K562 (cell line): ENCODE measurements at regions not wholly inside any gene's neighbourhood (a gene's known extent, or its start where the extent isn't known, plus 50 kb on each side); places are given as distances from the start of the nearest gene placed in this dataset.

Experiments used
- ATAC-seq: fragments of 200-7000 bp; cut with Tn5 transposase; 3 replicates; pipeline ENCODE4 v1.9.1; 2020; ENCODE audit warnings: moderate library complexity
- BruUV-seq: library from RNA; stranded (reverse); fragments of 400-500 nt; replicated peaks from 2 replicates; lab custom pipeline; 2021; lab: Mats Ljungman, UMichigan
- CTCF ChIA-PET: fragments of 300-600 bp; formaldehyde crosslinking; extraction: SDS; loops from one replicate; lab custom pipeline; 2021; ENCODE audit warnings: low intra/inter-chr PET ratio; lab: Yijun Ruan, JAX
- POLR2A ChIA-PET: fragments of 300-600, 350-650 bp; sonication (Branson Sonifier 250); formaldehyde crosslinking; extraction: SDS; loops from one replicate; lab custom pipeline; 2021; ENCODE audit warnings: antibody characterized with exemption, inconsistent platforms; lab: Yijun Ruan, JAX
- DNase-seq, 4 experiments: peaks; one replicate each; pipeline versions ENCODE4 v3.0.0 to v3.0.0-alpha.2; 2011 to 2018; ENCODE audit warnings: low spot score in 3 of 4, mixed read lengths in 3 of 4; ENCODE audit errors: extremely low read depth in 1 of 4
- FAIRE-seq: peaks from 2 replicates; lab custom pipeline; 2011; peaks lifted over from hg19 to GRCh38; lab: Jason Lieb, UNC
- H2AFZ ChIP-seq: 2 replicates; pipeline ENCODE4 v1.6.0; 2011; ENCODE audit warnings: low read depth, low read length, control low read depth, inconsistent platforms
- H3K27ac ChIP-seq: fragments of 200-600 bp; 3 replicates; pipeline ENCODE4 v1.8.0; 2011; ENCODE audit warnings: low read depth, mild to moderate bottlenecking, control low read depth, inconsistent platforms, low read length, moderate library complexity, mixed read lengths; ENCODE audit errors: extremely low read depth
- H3K27me3 ChIP-seq, 2 experiments: fragments of 300-600 bp in 1 of 2; 2 replicates in 1 of 2; 3 replicates in 1 of 2; pipeline versions ENCODE4 v1.6.0 to v1.8.0; 2011; ENCODE audit warnings: inconsistent platforms in 2 of 2, low read length in 2 of 2, mild to moderate bottlenecking in 1 of 2, mixed read lengths in 1 of 2, moderate library complexity in 1 of 2; ENCODE audit not compliant: control insufficient read depth in 2 of 2, insufficient read depth in 2 of 2
- H3K36me3 ChIP-seq: fragments of 300-600 bp; 3 replicates; pipeline ENCODE4 v1.8.0; 2011; ENCODE audit warnings: mild to moderate bottlenecking, low read length, inconsistent platforms; ENCODE audit not compliant: control insufficient read depth, insufficient read depth
- H3K4me1 ChIP-seq, 2 experiments: fragments of 200-600 bp in 1 of 2; replicated peaks in 1 of 2; 2 replicates in 1 of 2; 3 replicates in 1 of 2; pipeline versions ENCODE4 v1.5.1 to v1.8.0; 2011; ENCODE audit warnings: inconsistent platforms in 2 of 2, low read length in 2 of 2, mild to moderate bottlenecking in 1 of 2, mixed read lengths in 1 of 2, moderate library complexity in 1 of 2; ENCODE audit not compliant: control insufficient read depth in 2 of 2, insufficient read depth in 2 of 2
- H3K4me2 ChIP-seq: 2 replicates; pipeline ENCODE4 v1.6.1; 2011; ENCODE audit warnings: low read length, control low read depth, inconsistent platforms, mixed read lengths; ENCODE audit not compliant: insufficient read depth
- H3K4me3 ChIP-seq: fragments of 200-600 bp; sonication (generic), shearing (Covaris generic); 2 replicates; pipeline ENCODE4 v1.5.1; 2016; ENCODE audit warnings: control low read depth, inconsistent platforms
- H3K79me2 ChIP-seq: fragments of 200-600 bp; 3 replicates; pipeline ENCODE4 v1.8.0; 2011; ENCODE audit warnings: low read length, inconsistent platforms; ENCODE audit not compliant: control insufficient read depth, insufficient read depth
- H3K9ac ChIP-seq, 2 experiments: 2 replicates each; pipeline versions ENCODE4 v1.6.0 to v1.6.1; 2011; ENCODE audit warnings: low read depth in 2 of 2, low read length in 2 of 2, control low read depth in 1 of 2, inconsistent platforms in 1 of 2, mild to moderate bottlenecking in 1 of 2, mixed read lengths in 1 of 2; ENCODE audit not compliant: insufficient read depth in 1 of 2
- H3K9me1 ChIP-seq: one replicate; pipeline ENCODE4 v1.6.0; 2011; ENCODE audit warnings: inconsistent platforms, mild to moderate bottlenecking, low read length, moderate library complexity; ENCODE audit not compliant: control insufficient read depth, insufficient read depth
- H3K9me3 ChIP-seq: replicated peaks from 2 replicates; pipeline ENCODE4 v1.5.1; 2011; ENCODE audit warnings: low read depth, low read length, inconsistent platforms; ENCODE audit not compliant: control insufficient read depth, insufficient read depth
- H4K20me1 ChIP-seq: replicated peaks from 2 replicates; pipeline ENCODE4 v1.6.1; 2011; ENCODE audit warnings: low read length, inconsistent platforms, mixed read lengths; ENCODE audit not compliant: control insufficient read depth, insufficient read depth
- FOSL1 ChIP-seq: fragments of 200-800 bp; sonication (Bioruptor generic); conservative IDR thresholded peaks from 2 replicates; pipeline ENCODE4 v1.6.1; 2016; ENCODE audit warnings: missing genetic modification characterization, missing compliant biosample characterization
- GTF2F1 ChIP-seq: IDR thresholded peaks from 2 replicates; pipeline ENCODE4 v1.6.1; 2011; ENCODE audit warnings: low read depth, low read length, improper control_type of control experiment
- POLR2B ChIP-seq: fragments of 450-650 bp; IDR thresholded peaks from 2 replicates; pipeline ENCODE4 v1.6.1; 2018; ENCODE audit warnings: low read depth; ENCODE audit not compliant: partially characterized antibody
- SAFB2 ChIP-seq: fragments of 200-400 bp; formaldehyde crosslinking; IDR thresholded peaks from 2 replicates; pipeline ENCODE4 v1.6.1; 2018; ENCODE audit warnings: borderline replicate concordance, low read length, low read depth, moderate library complexity; ENCODE audit not compliant: severe bottlenecking
- ZSCAN32 ChIP-seq: fragments of 450-650 bp; formaldehyde crosslinking; IDR thresholded peaks from 2 replicates; pipeline ENCODE4 v1.4.0; 2020; ENCODE audit warnings: mild to moderate bottlenecking, moderate library complexity
- WGBS: fragments of 100-300 bp; shearing (Covaris generic); methylation state at CpG from one replicate; pipeline ENCODE4 v1.1.6; 2016; ENCODE audit warnings: low coverage, mixed read lengths; ENCODE audit not compliant: insufficient coverage; ENCODE audit errors: missing lambda C conversion rate; 5-methylcytosine and 5-hydroxymethylcytosine counted together
- in situ Hi-C: fragments of 300-500 bp; cut with MboI; formaldehyde crosslinking; loops from 4 replicates; pipeline ENCODE4 v1.15.0; 2018; ENCODE audit warnings: inconsistent platforms, mixed read lengths
- intact Hi-C: fragments of 100-400 bp; cut with micrococcal nuclease; formaldehyde crosslinking; loops from 2 replicates; pipeline ENCODE4 v1.14.2; 2022
- TF ChIP-seq, protein P1 (sequence below): fragments of 200-800 bp; sonication (Bioruptor generic); IDR thresholded peaks from 2 replicates; pipeline ENCODE4 v1.6.1; 2016; ENCODE audit warnings: missing genetic modification characterization, missing compliant biosample characterization

DNA sequence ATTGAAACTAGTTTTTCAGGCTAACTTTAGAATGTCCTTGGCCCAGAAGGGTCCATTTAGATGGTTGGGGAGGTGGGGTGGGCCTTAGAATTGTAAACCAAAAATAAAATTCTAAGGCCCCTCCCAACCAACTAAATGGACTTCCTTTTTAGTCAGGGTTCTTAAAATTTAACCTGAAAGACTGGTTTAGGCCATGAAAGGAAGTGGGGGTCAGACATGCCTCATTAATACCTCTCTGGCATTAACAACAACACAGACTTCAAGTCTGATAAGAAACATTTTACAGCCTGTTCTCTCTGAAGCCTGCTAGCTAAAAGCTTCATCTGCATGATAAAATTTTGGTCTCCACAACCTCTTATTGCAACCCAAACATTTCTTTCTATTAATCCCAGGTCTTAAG lies 65.5 kb upstream of the TNC start:
- Histone ChIP-seq H3K9me3 (no peaks in the 10 kb centered on the region), H3K9ac (no peak overlapping the region), H3K4me1 (no peaks in the 10 kb centered on the region), H3K27me3 (no peaks in the 10 kb centered on the region), H3K79me2 (no peaks in the 10 kb centered on the region), H4K20me1 (no peaks in the 10 kb centered on the region), H3K4me3 (no peak overlapping the region), H3K9me1 (no peaks in the 10 kb centered on the region), H3K4me2 (no peak overlapping the region), H3K36me3 (no peaks in the 10 kb centered on the region), H3K27ac (no peak overlapping the region), H2AFZ (no peak overlapping the region)
- in situ Hi-C loops = no loop called here
- BruUV-seq = no TSS peak
- intact Hi-C loops = no loop called here
- ChIA-PET POLR2A (no interaction called here), CTCF (no interaction called here)
- TF ChIP-seq GTF2F1 = no peak
- no peak for TF ChIP-seq FOSL1 (tag)
- no peak for TF ChIP-seq SAFB2
- TF ChIP-seq POLR2B = no peak
- ATAC-seq (no peak), DNase-seq (no peak), FAIRE-seq (no peak)

DNA sequence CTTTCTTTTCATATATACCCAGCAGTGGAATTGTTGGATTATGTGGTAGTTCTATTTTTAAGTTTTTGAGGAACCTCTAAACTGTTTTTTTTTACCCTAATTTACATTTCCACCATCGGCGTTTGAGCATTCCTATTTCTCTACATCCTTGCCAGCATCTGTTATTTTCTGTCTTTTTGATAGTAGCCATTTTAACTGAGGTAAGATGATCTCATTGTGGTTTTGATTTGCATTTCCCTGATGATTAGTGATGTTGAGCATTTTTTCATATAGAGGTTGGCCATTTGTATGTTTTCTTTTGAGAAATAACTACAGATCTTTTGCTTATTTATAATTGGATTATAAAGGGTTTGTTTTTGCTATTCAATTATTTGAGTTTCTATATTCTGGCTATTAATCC lies 71.7 kb upstream of the TNC start:
- Histone ChIP-seq H3K9me1 (no peaks in the 10 kb centered on the region), H3K4me1 (no peaks in the 10 kb centered on the region), H3K4me3 (no peak overlapping the region), H3K27ac (no peak overlapping the region), H3K4me2 (no peak overlapping the region), H3K9ac (no peak overlapping the region), H3K36me3 (no peaks in the 10 kb centered on the region), H2AFZ (no peak overlapping the region), H4K20me1 (no peaks in the 10 kb centered on the region), H3K9me3 (0 out of 2 replicates have a peak, but pooled peaks cover 1% of the 10 kb centered on the region), H3K27me3 (no peaks in the 10 kb centered on the region), H3K79me2 (no peaks in the 10 kb centered on the region)
- no peak for TF ChIP-seq ZSCAN32 (CRISPR knock-in tag)
- TF ChIP-seq, protein P1, sequence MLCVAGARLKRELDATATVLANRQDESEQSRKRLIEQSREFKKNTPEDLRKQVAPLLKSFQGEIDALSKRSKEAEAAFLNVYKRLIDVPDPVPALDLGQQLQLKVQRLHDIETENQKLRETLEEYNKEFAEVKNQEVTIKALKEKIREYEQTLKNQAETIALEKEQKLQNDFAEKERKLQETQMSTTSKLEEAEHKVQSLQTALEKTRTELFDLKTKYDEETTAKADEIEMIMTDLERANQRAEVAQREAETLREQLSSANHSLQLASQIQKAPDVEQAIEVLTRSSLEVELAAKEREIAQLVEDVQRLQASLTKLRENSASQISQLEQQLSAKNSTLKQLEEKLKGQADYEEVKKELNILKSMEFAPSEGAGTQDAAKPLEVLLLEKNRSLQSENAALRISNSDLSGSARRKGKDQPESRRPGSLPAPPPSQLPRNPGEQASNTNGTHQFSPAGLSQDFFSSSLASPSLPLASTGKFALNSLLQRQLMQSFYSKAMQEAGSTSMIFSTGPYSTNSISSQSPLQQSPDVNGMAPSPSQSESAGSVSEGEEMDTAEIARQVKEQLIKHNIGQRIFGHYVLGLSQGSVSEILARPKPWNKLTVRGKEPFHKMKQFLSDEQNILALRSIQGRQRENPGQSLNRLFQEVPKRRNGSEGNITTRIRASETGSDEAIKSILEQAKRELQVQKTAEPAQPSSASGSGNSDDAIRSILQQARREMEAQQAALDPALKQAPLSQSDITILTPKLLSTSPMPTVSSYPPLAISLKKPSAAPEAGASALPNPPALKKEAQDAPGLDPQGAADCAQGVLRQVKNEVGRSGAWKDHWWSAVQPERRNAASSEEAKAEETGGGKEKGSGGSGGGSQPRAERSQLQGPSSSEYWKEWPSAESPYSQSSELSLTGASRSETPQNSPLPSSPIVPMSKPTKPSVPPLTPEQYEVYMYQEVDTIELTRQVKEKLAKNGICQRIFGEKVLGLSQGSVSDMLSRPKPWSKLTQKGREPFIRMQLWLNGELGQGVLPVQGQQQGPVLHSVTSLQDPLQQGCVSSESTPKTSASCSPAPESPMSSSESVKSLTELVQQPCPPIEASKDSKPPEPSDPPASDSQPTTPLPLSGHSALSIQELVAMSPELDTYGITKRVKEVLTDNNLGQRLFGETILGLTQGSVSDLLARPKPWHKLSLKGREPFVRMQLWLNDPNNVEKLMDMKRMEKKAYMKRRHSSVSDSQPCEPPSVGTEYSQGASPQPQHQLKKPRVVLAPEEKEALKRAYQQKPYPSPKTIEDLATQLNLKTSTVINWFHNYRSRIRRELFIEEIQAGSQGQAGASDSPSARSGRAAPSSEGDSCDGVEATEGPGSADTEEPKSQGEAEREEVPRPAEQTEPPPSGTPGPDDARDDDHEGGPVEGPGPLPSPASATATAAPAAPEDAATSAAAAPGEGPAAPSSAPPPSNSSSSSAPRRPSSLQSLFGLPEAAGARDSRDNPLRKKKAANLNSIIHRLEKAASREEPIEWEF = no peak
- FAIRE-seq (no peak), DNase-seq (no peak), ATAC-seq (no peak)
- in situ Hi-C loops = no loop called here
- intact Hi-C loops = no loop called here
- ChIA-PET POLR2A (no interaction called here), CTCF (no interaction called here)
- no TSS peak for BruUV-seq
- WGBS = 0% methylated on average over 2 of the region's 2 CpGs
